Heart left ventricle (tissue), 16 donors: ENCODE measurements at regions not wholly inside any gene's neighbourhood (a gene's known extent, or its start where the extent isn't known, plus 50 kb on each side); places are given as distances from the start of the nearest gene placed in this dataset.

Experiments
- ATAC-seq, 4 donors: fragments of 200-7000 bp; cut with Tn5 transposase; one replicate each; pipeline ENCODE4 v1.9.1; 2020 to 2022; ENCODE audit warnings: moderate library complexity in 4 of 4, mild to moderate bottlenecking in 3 of 4, moderate number of reproducible peaks in 1 of 4
- DNase-seq, 5 donors: peaks; one replicate each; pipeline ENCODE4 v3.0.0-alpha.2; 2020
- H3K27ac ChIP-seq, 12 donors: fragments of 200-600 bp; sonication (generic) in 4 of 12; one replicate each; pipeline versions ENCODE4 v1.5.0 to v1.8.0; 2016 to 2022; ENCODE audit warnings: mild to moderate bottlenecking in 2 of 12
- H3K27me3 ChIP-seq, 9 donors: fragments of 200-600 bp; sonication (generic) in 2 of 9; one replicate each; pipeline versions ENCODE4 v1.5.1 to v1.8.0; 2016 to 2022; ENCODE audit warnings: mild to moderate bottlenecking in 3 of 9
- H3K36me3 ChIP-seq, 9 donors: fragments of 200-600 bp; sonication (generic) in 2 of 9; one replicate each; pipeline versions ENCODE4 v1.5.0 to v1.8.0; 2018 to 2022; ENCODE audit warnings: mild to moderate bottlenecking in 2 of 9
- H3K4me1 ChIP-seq, 12 donors: fragments of 200-600 bp; sonication (generic) in 4 of 12; one replicate each; pipeline versions ENCODE4 v1.5.0 to v1.8.0; 2016 to 2022; ENCODE audit warnings: mild to moderate bottlenecking in 3 of 12
- H3K4me3 ChIP-seq, 12 donors: fragments of 200-600 bp; sonication (generic) in 4 of 12; one replicate each; pipeline versions ENCODE4 v1.5.0 to v1.8.0; 2017 to 2022; ENCODE audit warnings: mild to moderate bottlenecking in 9 of 12, moderate library complexity in 4 of 12
- H3K9me3 ChIP-seq, 12 donors: fragments of 200-600 bp; sonication (generic) in 4 of 12; one replicate each; pipeline versions ENCODE4 v1.5.0 to v1.8.0; 2016 to 2022; ENCODE audit warnings: mild to moderate bottlenecking in 1 of 12
- CTCF ChIP-seq, 12 donors: fragments of 200-600 bp; sonication (generic) in 4 of 12; IDR thresholded peaks; one replicate each; pipeline versions ENCODE4 v1.5.0 to v1.8.0; 2018 to 2022; ENCODE audit warnings: antibody characterized with exemption in 12 of 12, mild to moderate bottlenecking in 5 of 12
- POLR2A ChIP-seq, 2 donors: fragments of 450-650 bp; IDR thresholded peaks; one replicate each; pipeline ENCODE4 v1.6.1; 2017; ENCODE audit warnings: antibody characterized with exemption in 2 of 2, mild to moderate bottlenecking in 2 of 2, moderate library complexity in 2 of 2
- WGBS, 4 donors: extraction: QIAGEN DNeasy Blood & Tissue Kit in 2 of 4; methylation state at CpG; one replicate each; pipeline versions ENCODE4 v1.1.5 to v1.1.7; 2013 to 2018; 5-methylcytosine and 5-hydroxymethylcytosine counted together
- intact Hi-C, 10 donors: fragments of 100-400 bp; cut with DNase I; formaldehyde crosslinking; loops; one replicate each; pipeline versions ENCODE4 v1.11.1 to v1.14.2; 2022
- donor health status: ischemic (EF 13 %, LVEDD 7.1; RV severe dilation, severe dysfunction).
- donor health status: healthy with polysubstance abuse.
- donor health status: DM: no; HTN: yes; CAD: no.
- donor health status: DM: no; HTN: no; CAD: no.
- donor health status: ischemic (EF 25% LVEDD 6.9; RV normal size, moderate dysfunction).
- donor health status: ischemic (EF 25% LVEDD 5.7; RV mildly dilated, moderate dysfunction).
- donor health status: healthy.
- donor health status: DM: yes; HTN: yes; CAD: no.
- donor health status: ischemic (EF 35%, LVEDD 5.7; RV mildly dilated, moderate dysfunction).
- donor health status: nonischemic (EF 11% LVEDD 7.7; RV severe dilation, severe dysfunction).
- donor health status: DM: yes; HTN: yes; CAD: no.
- donor health status: PGD.
- donor health status: ischemic (EF 29% LVEDD 5.4; RV normal size, mild dysfunction).
- donor health status: nonischemic (EF 23%, LVEDD 6.1; RV moderate dilation, normal function).

- DNase-seq = no peak
- no peaks in the 10 kb centered on the region for H3K36me3 ChIP-seq
- ATAC-seq = no peak
- no peak overlapping the region for H3K27ac ChIP-seq
- TF ChIP-seq CTCF (IDR thresholded peaks at IDR 0.05) = no peak
- TF ChIP-seq POLR2A (IDR thresholded peaks at IDR 0.05) = no peak
- 69 to 79% (median 71%) methylated on average over 2 of the region's 2 CpGs for WGBS, 4 donors
- H3K4me3 ChIP-seq = no peak overlapping the region
- H3K4me1 ChIP-seq = peaks cover 0 to 3% (median 0%) of the 10 kb centered on the region in 12 donors
- H3K9me3 ChIP-seq = peaks cover 0 to 19% (median 0%) of the 10 kb centered on the region in 12 donors
- intact Hi-C loops = no loop called here
- H3K27me3 ChIP-seq = no peaks in the 10 kb centered on the region
These were observed 66.9 kb upstream of the PDE1C start for GRCh38 chr7:32137059-32137458.

- WGBS, 4 donors = 9 to 22% (median 12%) methylated on average over 1 of the region's 1 CpG
- Histone ChIP-seq H3K4me1 (peaks cover 0 to 11% (median 0%) of the 10 kb centered on the region in 12 donors), H3K4me3 (no peak overlapping the region), H3K36me3 (no peaks in the 10 kb centered on the region), H3K27ac (no peak overlapping the region), H3K9me3 (peaks cover 0 to 30% (median 0%) of the 10 kb centered on the region in 12 donors), H3K27me3 (no peaks in the 10 kb centered on the region)
- DNase-seq (no peak), ATAC-seq (no peak)
- intact Hi-C loops = no loop called here
- no peak for TF ChIP-seq CTCF (IDR thresholded peaks at IDR 0.05)
- no peak for TF ChIP-seq POLR2A (IDR thresholded peaks at IDR 0.05)
These were observed 60.9 kb upstream of the PDE1C start for GRCh38 chr7:32131091-32131490.

GRCh38 chr7:32126843-32127242, 56.6 kb upstream of the PDE1C start:
- H3K27ac ChIP-seq = no peak overlapping the region
- peaks cover 0 to 11% (median 0%) of the 10 kb centered on the region in 12 donors for H3K4me1 ChIP-seq
- ATAC-seq = no peak
- H3K27me3 ChIP-seq = no peaks in the 10 kb centered on the region
- 32 to 40% (median 40%) methylated on average over 1 of the region's 1 CpG for WGBS, 4 donors
- DNase-seq = no peak
- peaks cover 0 to 44% (median 7%) of the 10 kb centered on the region in 12 donors for H3K9me3 ChIP-seq
- H3K36me3 ChIP-seq = no peaks in the 10 kb centered on the region
- TF ChIP-seq POLR2A (IDR thresholded peaks at IDR 0.05) (no peak), CTCF (IDR thresholded peaks at IDR 0.05) (no peak)
- intact Hi-C loops = no loop called here
- no peak overlapping the region for H3K4me3 ChIP-seq
